Chondrocyte (in vitro differentiated cells): ENCODE measurements at regions not wholly inside any gene's neighbourhood (a gene's known extent, or its start where the extent isn't known, plus 50 kb on each side); places are given as distances from the start of the nearest gene placed in this dataset.

Experiments
- DNase-seq: peaks from one replicate; pipeline ENCODE4 v3.0.0; 2021; ENCODE audit warnings: mixed read lengths, low spot score
- H3K27ac Mint-ChIP-seq: one replicate; pipeline ENCODE4 v1.8.0; 2021; ENCODE audit warnings: mild to moderate bottlenecking, moderate library complexity, mixed read lengths; ENCODE audit not compliant: unreplicated experiment
- H3K27me3 Mint-ChIP-seq: 2 replicates; pipeline ENCODE4 v1.8.0; 2021; ENCODE audit warnings: low read depth, mixed read lengths
- H3K36me3 Mint-ChIP-seq: 2 replicates; pipeline ENCODE4 v1.8.0; 2021; ENCODE audit warnings: low read depth, mixed read lengths
- H3K4me1 Mint-ChIP-seq: 2 replicates; pipeline ENCODE4 v1.8.0; 2021; ENCODE audit warnings: low read depth, mild to moderate bottlenecking, mixed read lengths
- H3K4me3 Mint-ChIP-seq: one replicate; pipeline ENCODE4 v1.8.0; 2021; ENCODE audit warnings: mild to moderate bottlenecking, moderate library complexity, mixed read lengths; ENCODE audit not compliant: unreplicated experiment
- H3K9me3 Mint-ChIP-seq: 2 replicates; pipeline ENCODE4 v1.8.0; 2021; ENCODE audit warnings: low read depth, mixed read lengths
- TF ChIP-seq, protein P1 (sequence below): fragments of 200-600 bp; sonication (generic); IDR thresholded peaks from 2 replicates; pipeline ENCODE4 v1.5.0; 2021; ENCODE audit warnings: antibody characterized with exemption, mild to moderate bottlenecking, moderate library complexity

- H3K27me3 Mint-ChIP-seq, result no peaks in the 10 kb centered on the region
- H3K36me3 Mint-ChIP-seq, result no peaks in the 10 kb centered on the region
- no peak overlapping the region for H3K27ac Mint-ChIP-seq
- peaks cover under 1% of the 10 kb centered on the region for H3K9me3 Mint-ChIP-seq
- H3K4me3 Mint-ChIP-seq, result no peak overlapping the region
- H3K4me1 Mint-ChIP-seq, result no peaks in the 10 kb centered on the region
- DNase-seq, result no peak
- TF ChIP-seq, protein P1, sequence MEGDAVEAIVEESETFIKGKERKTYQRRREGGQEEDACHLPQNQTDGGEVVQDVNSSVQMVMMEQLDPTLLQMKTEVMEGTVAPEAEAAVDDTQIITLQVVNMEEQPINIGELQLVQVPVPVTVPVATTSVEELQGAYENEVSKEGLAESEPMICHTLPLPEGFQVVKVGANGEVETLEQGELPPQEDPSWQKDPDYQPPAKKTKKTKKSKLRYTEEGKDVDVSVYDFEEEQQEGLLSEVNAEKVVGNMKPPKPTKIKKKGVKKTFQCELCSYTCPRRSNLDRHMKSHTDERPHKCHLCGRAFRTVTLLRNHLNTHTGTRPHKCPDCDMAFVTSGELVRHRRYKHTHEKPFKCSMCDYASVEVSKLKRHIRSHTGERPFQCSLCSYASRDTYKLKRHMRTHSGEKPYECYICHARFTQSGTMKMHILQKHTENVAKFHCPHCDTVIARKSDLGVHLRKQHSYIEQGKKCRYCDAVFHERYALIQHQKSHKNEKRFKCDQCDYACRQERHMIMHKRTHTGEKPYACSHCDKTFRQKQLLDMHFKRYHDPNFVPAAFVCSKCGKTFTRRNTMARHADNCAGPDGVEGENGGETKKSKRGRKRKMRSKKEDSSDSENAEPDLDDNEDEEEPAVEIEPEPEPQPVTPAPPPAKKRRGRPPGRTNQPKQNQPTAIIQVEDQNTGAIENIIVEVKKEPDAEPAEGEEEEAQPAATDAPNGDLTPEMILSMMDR, result no peak
Observed at GRCh38 chr2:23260621-23261020, 124.4 kb upstream of the KLHL29 start.

DNA sequence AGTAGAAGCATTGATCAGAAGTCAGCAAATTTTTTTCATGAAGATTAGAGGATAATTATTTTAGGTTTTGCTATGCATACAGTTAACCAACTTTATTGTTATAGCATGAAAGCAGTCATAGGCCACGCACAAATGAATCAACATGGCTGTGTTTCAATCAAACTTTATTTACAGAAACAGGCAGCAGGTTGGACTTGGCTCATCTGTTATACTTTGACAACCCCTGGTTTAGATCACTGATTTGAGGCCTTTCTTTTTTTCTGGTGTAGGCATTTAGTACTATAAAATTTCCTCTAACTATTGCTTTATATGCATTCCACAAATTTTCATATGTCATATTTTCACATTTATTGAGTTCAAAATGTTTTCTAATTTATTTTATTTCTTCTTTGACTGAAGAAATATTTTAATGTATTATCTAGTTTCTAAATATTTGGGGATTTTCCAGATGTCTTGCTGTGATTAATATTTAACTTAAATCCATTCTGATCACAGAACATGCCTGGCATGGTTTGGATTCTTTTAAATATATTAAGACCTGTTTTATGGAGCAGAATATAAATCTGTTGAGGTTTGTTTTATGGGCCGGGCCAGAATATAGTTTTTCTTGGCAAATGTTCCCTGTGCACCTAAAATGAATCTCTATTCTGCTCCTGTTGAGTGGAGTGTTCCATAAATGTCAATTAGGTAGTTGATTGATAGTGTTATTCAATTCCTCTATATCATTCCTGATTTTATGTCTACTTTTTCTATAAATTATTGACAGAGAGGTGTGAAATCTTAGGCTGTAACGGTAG, 116.3 kb upstream of the KLHL29 start:
- Mint-ChIP-seq H3K9me3 (peaks cover 4% of the 10 kb centered on the region), H3K27me3 (no peaks in the 10 kb centered on the region), H3K36me3 (no peaks in the 10 kb centered on the region), H3K4me3 (no peak overlapping the region), H3K27ac (peak overlapping the region; percentile 5), H3K4me1 (peaks cover 42% of the 10 kb centered on the region)
- no peak for DNase-seq
- TF ChIP-seq, protein P1, result no peak

DNA sequence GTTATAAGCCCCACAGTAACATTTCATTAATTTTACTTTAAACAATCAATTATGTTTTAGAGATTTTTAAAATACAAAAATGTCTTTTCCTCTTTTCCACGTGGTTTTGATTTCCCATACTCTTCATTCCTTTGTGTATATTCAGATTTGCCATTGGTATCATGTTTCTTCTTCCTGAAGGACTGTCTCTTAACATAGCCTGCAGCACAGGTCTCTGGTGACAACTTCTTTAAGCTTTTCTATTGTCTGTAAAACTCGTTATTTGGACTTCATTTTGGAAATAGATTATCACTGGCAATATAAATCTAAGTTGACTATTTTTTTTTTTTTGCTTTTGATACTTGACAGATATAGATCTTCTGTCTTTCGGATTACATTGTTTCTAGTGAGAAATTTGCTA, 115.2 kb upstream of the KLHL29 start:
- Mint-ChIP-seq H3K4me1 (peaks cover 49% of the 10 kb centered on the region), H3K9me3 (peaks cover 4% of the 10 kb centered on the region), H3K4me3 (no peak overlapping the region), H3K27ac (no peak overlapping the region), H3K27me3 (no peaks in the 10 kb centered on the region), H3K36me3 (no peaks in the 10 kb centered on the region)
- no peak for DNase-seq
- TF ChIP-seq, protein P1, result no peak

- TF ChIP-seq, protein P1, result no peak
- Mint-ChIP-seq H3K36me3 (no peaks in the 10 kb centered on the region), H3K27me3 (no peaks in the 10 kb centered on the region), H3K9me3 (peaks cover 4% of the 10 kb centered on the region), H3K27ac (peak overlapping the region; percentile 36), H3K4me3 (no peak overlapping the region), H3K4me1 (peaks cover 49% of the 10 kb centered on the region)
- no peak for DNase-seq
Observed at GRCh38 chr2:23270810-23271209, 114.2 kb upstream of the KLHL29 start.

DNA sequence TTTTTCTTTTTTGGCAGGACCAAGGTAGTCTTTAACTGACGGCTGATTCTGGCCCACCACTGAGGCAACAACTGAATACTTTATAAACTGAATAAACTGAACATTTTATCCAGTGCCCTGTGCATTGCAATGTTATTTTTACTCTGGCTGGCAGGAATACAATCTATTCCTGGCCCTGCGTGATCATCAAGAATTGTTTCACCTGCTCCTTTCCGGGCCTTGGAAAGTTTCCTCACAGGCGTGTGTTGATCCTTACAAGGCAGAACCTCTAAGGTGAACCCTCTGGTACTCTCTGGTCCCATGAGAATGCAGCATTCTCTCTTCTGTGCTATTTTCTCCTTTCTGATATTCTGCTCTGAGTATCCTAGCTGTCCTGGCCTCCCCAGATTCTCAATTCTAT, 113.7 kb upstream of the KLHL29 start:
- no peak for DNase-seq
- TF ChIP-seq, protein P1, result no peak
- peaks cover 4% of the 10 kb centered on the region for H3K9me3 Mint-ChIP-seq
- no peaks in the 10 kb centered on the region for H3K27me3 Mint-ChIP-seq
- peak overlapping the region; percentile 36 for H3K27ac Mint-ChIP-seq
- H3K4me1 Mint-ChIP-seq, result peaks cover 50% of the 10 kb centered on the region
- no peak overlapping the region for H3K4me3 Mint-ChIP-seq
- H3K36me3 Mint-ChIP-seq, result no peaks in the 10 kb centered on the region
